Progenitor cell of endocrine pancreas (in vitro differentiated cells): ENCODE measurements at regions not wholly inside any gene's neighbourhood (a gene's known extent, or its start where the extent isn't known, plus 50 kb on each side); places are given as distances from the start of the nearest gene placed in this dataset.
"Not testable (repeated sequence)": the region's sequence is repeated elsewhere in the genome, so short reads cannot be mapped to it uniquely, and the experiment has no call there.

Experiments used
- DNase-seq: peaks from one replicate; pipeline ENCODE4 v3.0.0; 2021; ENCODE audit warnings: low spot score; ENCODE audit not compliant: unreplicated experiment
- H3K27ac Mint-ChIP-seq: 2 replicates; pipeline ENCODE4 v1.8.0; 2021; ENCODE audit warnings: mild to moderate bottlenecking, moderate library complexity, mixed read lengths
- H3K27me3 Mint-ChIP-seq: 2 replicates; pipeline ENCODE4 v1.8.0; 2021; ENCODE audit warnings: mixed read lengths
- H3K36me3 Mint-ChIP-seq: 2 replicates; pipeline ENCODE4 v1.8.0; 2022; ENCODE audit warnings: mixed read lengths; ENCODE audit not compliant: insufficient read depth
- H3K4me1 Mint-ChIP-seq: 2 replicates; pipeline ENCODE4 v1.8.0; 2021; ENCODE audit warnings: low read depth, mixed read lengths
- H3K4me3 Mint-ChIP-seq: 2 replicates; pipeline ENCODE4 v1.8.0; 2021; ENCODE audit warnings: low read depth, mild to moderate bottlenecking, moderate library complexity, mixed read lengths
- H3K9me3 Mint-ChIP-seq: 2 replicates; pipeline ENCODE4 v1.8.0; 2021; ENCODE audit warnings: low read depth, mixed read lengths
- TF ChIP-seq, protein P1 (sequence below): fragments of 200-600 bp; sonication (generic); IDR thresholded peaks from one replicate; pipeline ENCODE4 v1.5.0; 2021; ENCODE audit warnings: antibody characterized with exemption, mild to moderate bottlenecking; ENCODE audit not compliant: unreplicated experiment

- no peak for DNase-seq
- H3K27ac Mint-ChIP-seq = no peak overlapping the region
- H3K27me3 Mint-ChIP-seq = no peaks in the 10 kb centered on the region
- H3K4me3 Mint-ChIP-seq = no peak overlapping the region
- TF ChIP-seq, protein P1, sequence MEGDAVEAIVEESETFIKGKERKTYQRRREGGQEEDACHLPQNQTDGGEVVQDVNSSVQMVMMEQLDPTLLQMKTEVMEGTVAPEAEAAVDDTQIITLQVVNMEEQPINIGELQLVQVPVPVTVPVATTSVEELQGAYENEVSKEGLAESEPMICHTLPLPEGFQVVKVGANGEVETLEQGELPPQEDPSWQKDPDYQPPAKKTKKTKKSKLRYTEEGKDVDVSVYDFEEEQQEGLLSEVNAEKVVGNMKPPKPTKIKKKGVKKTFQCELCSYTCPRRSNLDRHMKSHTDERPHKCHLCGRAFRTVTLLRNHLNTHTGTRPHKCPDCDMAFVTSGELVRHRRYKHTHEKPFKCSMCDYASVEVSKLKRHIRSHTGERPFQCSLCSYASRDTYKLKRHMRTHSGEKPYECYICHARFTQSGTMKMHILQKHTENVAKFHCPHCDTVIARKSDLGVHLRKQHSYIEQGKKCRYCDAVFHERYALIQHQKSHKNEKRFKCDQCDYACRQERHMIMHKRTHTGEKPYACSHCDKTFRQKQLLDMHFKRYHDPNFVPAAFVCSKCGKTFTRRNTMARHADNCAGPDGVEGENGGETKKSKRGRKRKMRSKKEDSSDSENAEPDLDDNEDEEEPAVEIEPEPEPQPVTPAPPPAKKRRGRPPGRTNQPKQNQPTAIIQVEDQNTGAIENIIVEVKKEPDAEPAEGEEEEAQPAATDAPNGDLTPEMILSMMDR = no peak
- no peaks in the 10 kb centered on the region for H3K4me1 Mint-ChIP-seq
- no peaks in the 10 kb centered on the region for H3K36me3 Mint-ChIP-seq
- peaks cover 9% of the 10 kb centered on the region for H3K9me3 Mint-ChIP-seq
Measured at GRCh38 chr12:30164382-30165318, 380.9 kb upstream of the TMTC1 start.

GRCh38 chr12:30156833-30157232, 373.1 kb upstream of the TMTC1 start:
- DNase-seq, H3K27me3 Mint-ChIP-seq, H3K4me3 Mint-ChIP-seq, H3K36me3 Mint-ChIP-seq, H3K27ac Mint-ChIP-seq, H3K4me1 Mint-ChIP-seq: not testable (repeated sequence)
- peaks cover 13% of the 10 kb centered on the region for H3K9me3 Mint-ChIP-seq

- peaks cover 5% of the 10 kb centered on the region for H3K9me3 Mint-ChIP-seq
Measured at GRCh38 chr12:30155001-30155730, 371.4 kb upstream of the TMTC1 start.

GRCh38 chr12:30153981-30154380, 370.2 kb upstream of the TMTC1 start:
- H3K4me3 Mint-ChIP-seq = no peak overlapping the region
- H3K27me3 Mint-ChIP-seq = no peaks in the 10 kb centered on the region
- no peak overlapping the region for H3K27ac Mint-ChIP-seq
- peaks cover 4% of the 10 kb centered on the region for H3K9me3 Mint-ChIP-seq
- H3K4me1 Mint-ChIP-seq = peaks cover 1% of the 10 kb centered on the region
- H3K36me3 Mint-ChIP-seq = peaks cover 2% of the 10 kb centered on the region
- no peak for DNase-seq
- TF ChIP-seq, protein P1 = no peak

More at GRCh38 chr12:30155001-30155730, 371.4 kb upstream of the TMTC1 start:
- no peaks in the 10 kb centered on the region for H3K27me3 Mint-ChIP-seq
- H3K36me3 Mint-ChIP-seq = peaks cover 2% of the 10 kb centered on the region
- H3K4me1 Mint-ChIP-seq = peaks cover 1% of the 10 kb centered on the region
- no peak overlapping the region for H3K4me3 Mint-ChIP-seq
- TF ChIP-seq, protein P1 = no peak
- DNase-seq = no peak
- no peak overlapping the region for H3K27ac Mint-ChIP-seq

- H3K27me3 Mint-ChIP-seq = no peaks in the 10 kb centered on the region
- no peak for DNase-seq
- peaks cover 4% of the 10 kb centered on the region for H3K9me3 Mint-ChIP-seq
- H3K4me3 Mint-ChIP-seq = no peak overlapping the region
- H3K36me3 Mint-ChIP-seq = peaks cover 2% of the 10 kb centered on the region
- H3K4me1 Mint-ChIP-seq = peaks cover 1% of the 10 kb centered on the region
- TF ChIP-seq, protein P1 = no peak
- H3K27ac Mint-ChIP-seq = no peak overlapping the region
Measured at GRCh38 chr12:30152705-30153104, 369.0 kb upstream of the TMTC1 start.
